Panc1 (cell line): ENCODE measurements at regions not wholly inside any gene's neighbourhood (a gene's known extent, or its start where the extent isn't known, plus 50 kb on each side); places are given as distances from the start of the nearest gene placed in this dataset.

Source experiments
- ATAC-seq: fragments of 200-7000 bp; cut with Tn5 transposase; 2 replicates; pipeline ENCODE4 v1.9.1; 2020; ENCODE audit warnings: mild to moderate bottlenecking, moderate library complexity
- BruUV-seq: library from RNA; stranded (reverse); fragments of 400-500 nt; replicated peaks from 2 replicates; lab custom pipeline; 2021; lab: Mats Ljungman, UMichigan
- CTCF ChIA-PET: fragments of 300-600 bp; sonication (Branson Sonifier 250); formaldehyde crosslinking; loops from one replicate; lab custom pipeline; 2022; ENCODE audit warnings: antibody characterized with exemption; lab: Charles Lee
- POLR2A ChIA-PET: fragments of 300-600 bp; sonication (Branson Sonifier 250); formaldehyde crosslinking; loops from one replicate; lab custom pipeline; 2022; ENCODE audit warnings: antibody characterized with exemption; lab: Charles Lee
- DNase-seq: peaks from one replicate; pipeline ENCODE4 v3.0.0-alpha.2; 2010; ENCODE audit warnings: low read depth, low spot score
- H3K27ac ChIP-seq: 2 replicates; pipeline ENCODE4 v1.5.1; 2011; ENCODE audit warnings: mild to moderate bottlenecking, low read length, inconsistent platforms
- H3K27me3 ChIP-seq: fragments of 200-500 bp; sonication (Bioruptor generic); 2 replicates; pipeline ENCODE4 v1.6.0; 2014; ENCODE audit warnings: low read length, inconsistent platforms; ENCODE audit not compliant: control insufficient read depth, insufficient read depth
- H3K36me3 ChIP-seq: fragments of 200-500 bp; sonication (Bioruptor generic); 2 replicates; pipeline ENCODE4 v1.5.1; 2014; ENCODE audit warnings: inconsistent platforms, mild to moderate bottlenecking, low read length, moderate library complexity; ENCODE audit not compliant: control insufficient read depth, insufficient read depth
- H3K4me1 ChIP-seq: 2 replicates; pipeline ENCODE4 v1.5.1; 2011; ENCODE audit warnings: inconsistent platforms, mild to moderate bottlenecking, low read length, moderate library complexity; ENCODE audit not compliant: control insufficient read depth, insufficient read depth
- H3K4me3 ChIP-seq, 2 experiments: 2 replicates each; pipeline ENCODE4 v1.5.1; 2011 to 2012; ENCODE audit warnings: low read depth in 2 of 2, low read length in 2 of 2, mild to moderate bottlenecking in 2 of 2, inconsistent platforms in 1 of 2, moderate library complexity in 1 of 2
- H3K9me3 ChIP-seq: fragments of 200-500 bp; sonication (Bioruptor generic); 2 replicates; pipeline ENCODE4 v1.5.1; 2014; ENCODE audit warnings: low read depth, mild to moderate bottlenecking, inconsistent platforms, low read length, moderate library complexity; ENCODE audit not compliant: control insufficient read depth, insufficient read depth
- CTCF ChIP-seq: fragments of 450-650 bp; IDR thresholded peaks from 2 replicates; pipeline ENCODE4 v1.5.1; 2017; ENCODE audit warnings: mild to moderate bottlenecking
- POLR2AphosphoS5 ChIP-seq: IDR thresholded peaks from 2 replicates; pipeline ENCODE4 v1.6.1; 2012; ENCODE audit warnings: mild to moderate bottlenecking, low read depth, low read length, moderate library complexity
- REST ChIP-seq, 2 experiments: IDR thresholded peaks; 2 replicates each; pipeline ENCODE4 v1.6.1; 2011 to 2012; ENCODE audit warnings: low read depth in 2 of 2, control low read depth in 1 of 2, low read length in 1 of 2, mild to moderate bottlenecking in 1 of 2, moderate library complexity in 1 of 2; ENCODE audit not compliant: insufficient read depth in 1 of 2
- SIN3A ChIP-seq: IDR thresholded peaks from 2 replicates; pipeline ENCODE4 v1.6.1; 2012; ENCODE audit warnings: low read depth, mild to moderate bottlenecking, low read length, moderate library complexity, borderline replicate concordance; ENCODE audit not compliant: insufficient read depth
- TCF7L2 ChIP-seq: IDR thresholded peaks from 2 replicates; pipeline ENCODE4 v1.6.1; 2011; ENCODE audit warnings: mild to moderate bottlenecking, low read depth, low read length, inconsistent platforms
- in situ Hi-C: cut with HindIII; loops from 2 replicates; pipeline ENCODE4 v1.10.0; 2016; ENCODE audit warnings: low sequenced_read_pairs, low pct_unique_long_range_greater_than_20kb
- intact Hi-C: fragments of 100-400 bp; cut with micrococcal nuclease; formaldehyde crosslinking; loops from one replicate; pipeline ENCODE4 v1.10.0; 2022; ENCODE audit not compliant: unreplicated experiment

- ChIA-PET POLR2A (no interaction called here), CTCF (no interaction called here)
- in situ Hi-C loops (no loop called here), intact Hi-C loops (no loop called here)
- Histone ChIP-seq H3K36me3 (no peaks in the 10 kb centered on the region), H3K4me3 (no peak overlapping the region), H3K4me1 (no peaks in the 10 kb centered on the region), H3K27ac (no peak overlapping the region), H3K27me3 (no peaks in the 10 kb centered on the region), H3K9me3 (no peaks in the 10 kb centered on the region)
- DNase-seq (no peak), ATAC-seq (no peak)
- BruUV-seq: no TSS peak
- TF ChIP-seq SIN3A: no peak
- TF ChIP-seq CTCF: no peak
- TF ChIP-seq REST (IDR thresholded peaks at IDR 0.05; ENCODE audit: insufficient read depth in 1 of 2, low read depth in 2 of 2, low read length in 1 of 2): no peak
- no peak for TF ChIP-seq POLR2AphosphoS5
- TF ChIP-seq TCF7L2: no peak
These were observed 118.8 kb downstream of the RWDD3 start for GRCh38 chr1:95352767-95353166.

GRCh38 chr1:95353194-95353593 lies 119.2 kb downstream of the RWDD3 start:
- Histone ChIP-seq H3K9me3 (no peaks in the 10 kb centered on the region), H3K27ac (no peak overlapping the region), H3K27me3 (no peaks in the 10 kb centered on the region), H3K4me1 (no peaks in the 10 kb centered on the region), H3K4me3 (no peak overlapping the region), H3K36me3 (no peaks in the 10 kb centered on the region)
- POLR2A ChIA-PET: no interaction called here
- TF ChIP-seq POLR2AphosphoS5: no peak
- TF ChIP-seq SIN3A: no peak
- TF ChIP-seq REST (IDR thresholded peaks at IDR 0.05; ENCODE audit: insufficient read depth in 1 of 2, low read depth in 2 of 2, low read length in 1 of 2): no peak
- TF ChIP-seq CTCF: no peak
- TF ChIP-seq TCF7L2: no peak
- no peak for ATAC-seq
- BruUV-seq: no TSS peak
- no peak for DNase-seq
- CTCF ChIA-PET: no interaction called here
- in situ Hi-C loops (no loop called here), intact Hi-C loops (no loop called here)
